Gastrocnemius medialis (tissue), 4 donors: ENCODE measurements at regions not wholly inside any gene's neighbourhood (a gene's known extent, or its start where the extent isn't known, plus 50 kb on each side); places are given as distances from the start of the nearest gene placed in this dataset.

Experiments
- ATAC-seq, 2 donors: fragments of 150-250 bp; one replicate each; pipeline ENCODE4 v1.9.1; 2016
- DNase-seq, 2 donors: peaks; one replicate each; pipeline ENCODE4 v3.0.0-alpha.2; 2019
- H3K27ac ChIP-seq, 4 donors: fragments of 200-600 bp; sonication (generic); 1 replicate in 1 of 4; 2 replicates in 3 of 4; pipeline ENCODE4 v1.5.1; 2016 to 2018; ENCODE audit warnings: mild to moderate bottlenecking in 2 of 4, moderate library complexity in 1 of 4
- H3K27me3 ChIP-seq, 3 donors: fragments of 200-600 bp; sonication (generic) in 2 of 3; 1 replicate in 1 of 3; 2 replicates in 2 of 3; pipeline versions ENCODE4 v1.5.1 to v1.6.0; 2016 to 2019; ENCODE audit warnings: mild to moderate bottlenecking in 1 of 3, moderate library complexity in 1 of 3
- H3K36me3 ChIP-seq, 2 donors: fragments of 200-600 bp; sonication (generic) in 1 of 2; one replicate each; pipeline ENCODE4 v1.5.1; 2017 to 2018
- H3K4me1 ChIP-seq, 2 donors: fragments of 200-600 bp; sonication (generic) in 1 of 2; one replicate each; pipeline ENCODE4 v1.5.1; 2016 to 2017; ENCODE audit warnings: mild to moderate bottlenecking in 2 of 2
- H3K4me3 ChIP-seq, 4 donors: fragments of 200-600 bp; sonication (generic) in 3 of 4; 1 replicate in 1 of 4; 2 replicates in 3 of 4; pipeline ENCODE4 v1.5.1; 2016 to 2019; ENCODE audit warnings: mild to moderate bottlenecking in 2 of 4
- H3K9me3 ChIP-seq, 3 donors: fragments of 200-600 bp; sonication (generic) in 2 of 3; 1 replicate in 1 of 3; 2 replicates in 2 of 3; pipeline ENCODE4 v1.5.1; 2016 to 2019
- CTCF ChIP-seq, 5 experiments: fragments of 450-650 bp in 3 of 5; fragments of 200-600 bp in 2 of 5; sonication (generic) in 2 of 5; IDR thresholded peaks in 4 of 5; conservative IDR thresholded peaks in 1 of 5; 1 replicate in 4 of 5; 2 replicates in 1 of 5; pipeline ENCODE4 v1.5.1; 2016 to 2019; ENCODE audit warnings: antibody characterized with exemption in 5 of 5, mild to moderate bottlenecking in 3 of 5, moderate library complexity in 3 of 5
- POLR2A ChIP-seq, 2 donors: fragments of 450-650 bp; IDR thresholded peaks; one replicate each; pipeline ENCODE4 v1.6.1; 2017; ENCODE audit warnings: antibody characterized with exemption in 2 of 2, mild to moderate bottlenecking in 2 of 2, moderate library complexity in 2 of 2
- in situ Hi-C, 4 donors: fragments of 200-750 bp; cut with MboI; loops; one replicate each; pipeline versions ENCODE4 v1.15.0 to v1.8.0; 2017; ENCODE audit warnings: low sequenced_read_pairs in 4 of 4
- intact Hi-C: fragments of 100-400 bp; cut with DNase I; formaldehyde crosslinking; loops from one replicate; pipeline ENCODE4 v1.15.1; 2023; ENCODE audit warnings: low total_unique reads

DNA sequence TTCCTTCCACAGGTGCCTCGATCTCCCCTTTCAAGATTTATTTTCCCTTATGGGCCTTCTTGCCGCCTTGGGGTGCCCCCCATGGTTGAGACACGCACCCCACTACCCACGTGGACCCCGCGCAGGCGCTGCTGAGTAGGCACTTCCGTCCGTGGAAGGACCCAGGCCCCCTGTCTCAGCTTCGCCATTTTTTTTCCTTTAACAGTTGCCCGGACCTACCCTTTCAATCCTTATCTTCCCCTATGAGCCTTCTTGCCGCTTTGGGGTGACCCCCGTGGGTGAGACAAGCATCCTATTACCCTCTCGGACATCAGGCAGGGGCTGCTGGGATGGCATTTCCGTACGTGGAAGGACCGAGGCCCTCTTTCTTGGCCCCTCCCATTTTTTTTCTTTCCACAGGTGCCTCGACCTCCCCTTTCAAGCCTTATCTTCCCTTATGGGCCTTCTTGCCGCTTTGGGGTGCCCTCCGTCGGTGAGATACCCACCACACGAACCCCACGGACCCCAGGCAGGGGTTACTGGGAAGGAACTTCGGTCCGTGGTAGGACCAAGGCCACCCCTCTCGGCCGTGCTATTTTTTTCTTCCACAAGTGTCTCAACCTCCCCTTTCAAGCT, 268.2 kb downstream of the ALG10 start:
- no peaks in the 10 kb centered on the region for H3K9me3 ChIP-seq
- TF ChIP-seq CTCF (IDR thresholded peaks at IDR 0.05 in 4 of 5, conservative IDR thresholded peaks at IDR 0.05 in 1 of 5) (no peak), POLR2A (IDR thresholded peaks at IDR 0.05) (no peak)
- H3K27ac ChIP-seq, result no peak overlapping the region
- DNase-seq (no peak), ATAC-seq (no peak)
- H3K4me3 ChIP-seq, result no peak overlapping the region
- H3K27me3 ChIP-seq, result no peaks in the 10 kb centered on the region
- in situ Hi-C loops, result no loop called here
- H3K36me3 ChIP-seq, result no peaks in the 10 kb centered on the region
- intact Hi-C loops, result no loop called here
- H3K4me1 ChIP-seq, result no peaks in the 10 kb centered on the region

GRCh38 chr12:34291001-34291400, 268.7 kb downstream of the ALG10 start:
- no peaks in the 10 kb centered on the region for H3K36me3 ChIP-seq
- no peak overlapping the region for H3K27ac ChIP-seq
- in situ Hi-C loops, result no loop called here
- ATAC-seq (no peak), DNase-seq (no peak)
- H3K4me3 ChIP-seq, result no peak overlapping the region
- intact Hi-C loops, result no loop called here
- H3K4me1 ChIP-seq, result no peaks in the 10 kb centered on the region
- TF ChIP-seq CTCF (IDR thresholded peaks at IDR 0.05 in 4 of 5, conservative IDR thresholded peaks at IDR 0.05 in 1 of 5) (no peak), POLR2A (IDR thresholded peaks at IDR 0.05) (no peak)
- H3K9me3 ChIP-seq, result no peaks in the 10 kb centered on the region
- H3K27me3 ChIP-seq, result no peaks in the 10 kb centered on the region

- intact Hi-C loops, result no loop called here
Observed at GRCh38 chr12:34291426-34291901, 269.2 kb downstream of the ALG10 start.

DNA sequence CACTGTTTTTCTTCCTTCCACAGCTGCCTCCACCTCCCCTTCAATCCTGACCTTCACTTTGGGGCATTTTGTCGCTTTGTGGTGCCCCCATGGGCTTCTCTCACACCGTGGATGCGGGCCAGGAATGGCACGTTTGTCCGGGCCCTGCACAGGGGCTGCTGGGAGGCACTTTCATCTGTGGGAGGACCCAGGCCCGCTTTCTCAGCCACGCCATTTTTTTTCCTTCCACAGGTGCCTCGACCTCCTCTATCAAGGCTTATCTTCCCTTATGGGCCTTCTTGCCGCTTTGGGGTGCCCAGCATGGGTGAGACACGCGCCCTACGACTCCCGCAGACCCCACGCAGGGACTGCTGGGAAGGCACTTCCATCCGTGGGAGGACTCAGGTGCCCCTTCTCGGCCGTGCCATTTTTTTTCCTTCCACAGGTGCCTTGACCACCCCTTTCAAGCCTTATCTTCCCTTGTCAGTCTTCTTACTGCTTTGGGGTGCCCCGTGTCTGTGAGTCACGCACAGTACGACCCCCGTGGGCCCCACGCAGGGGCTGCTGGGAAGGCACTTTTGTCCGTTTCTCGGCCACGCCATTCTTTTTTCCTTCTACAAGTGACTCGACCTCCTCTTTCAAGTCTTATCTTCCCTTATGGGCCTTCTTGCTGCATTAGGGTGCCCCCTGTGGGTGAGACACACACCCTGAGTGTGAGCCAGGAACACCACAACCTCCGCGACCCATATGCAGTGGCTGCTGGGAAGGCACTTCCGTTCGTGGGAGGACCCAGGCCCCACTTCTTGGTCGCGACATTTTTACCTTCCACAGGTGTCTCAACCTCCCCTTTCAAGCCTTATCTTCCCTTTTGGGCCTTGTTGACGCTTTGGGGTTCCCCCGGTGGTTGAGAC, 270.7 kb downstream of the ALG10 start:
- DNase-seq (peak in 1 of 2 donors; percentile 6), ATAC-seq (no peak)
- H3K4me1 ChIP-seq, result no peaks in the 10 kb centered on the region
- no peak overlapping the region for H3K27ac ChIP-seq
- TF ChIP-seq POLR2A (IDR thresholded peaks at IDR 0.05) (no peak), CTCF (IDR thresholded peaks at IDR 0.05 in 4 of 5, conservative IDR thresholded peaks at IDR 0.05 in 1 of 5) (no peak)
- H3K27me3 ChIP-seq, result no peaks in the 10 kb centered on the region
- H3K36me3 ChIP-seq, result no peaks in the 10 kb centered on the region
- in situ Hi-C loops, result no loop called here
- H3K9me3 ChIP-seq, result no peaks in the 10 kb centered on the region
- no peak overlapping the region for H3K4me3 ChIP-seq
- intact Hi-C loops, result no loop called here

More at GRCh38 chr12:34291426-34291901, 269.2 kb downstream of the ALG10 start:
- Histone ChIP-seq H3K9me3 (no peaks in the 10 kb centered on the region), H3K27me3 (no peaks in the 10 kb centered on the region), H3K4me1 (no peaks in the 10 kb centered on the region), H3K36me3 (no peaks in the 10 kb centered on the region), H3K27ac (no peak overlapping the region), H3K4me3 (no peak overlapping the region)
- in situ Hi-C loops, result no loop called here
- TF ChIP-seq POLR2A (IDR thresholded peaks at IDR 0.05) (no peak), CTCF (IDR thresholded peaks at IDR 0.05 in 4 of 5, conservative IDR thresholded peaks at IDR 0.05 in 1 of 5) (no peak)
- DNase-seq, result no peak
- no peak for ATAC-seq
